ENCODE measurements at regions not wholly inside any gene's neighbourhood (a gene's known extent, or its start where the extent isn't known, plus 50 kb on each side); places are given as distances from the start of the nearest gene placed in this dataset.
"Not testable (repeated sequence)": the region's sequence is repeated elsewhere in the genome, so short reads cannot be mapped to it uniquely, and the experiment has no call there.

DNA sequence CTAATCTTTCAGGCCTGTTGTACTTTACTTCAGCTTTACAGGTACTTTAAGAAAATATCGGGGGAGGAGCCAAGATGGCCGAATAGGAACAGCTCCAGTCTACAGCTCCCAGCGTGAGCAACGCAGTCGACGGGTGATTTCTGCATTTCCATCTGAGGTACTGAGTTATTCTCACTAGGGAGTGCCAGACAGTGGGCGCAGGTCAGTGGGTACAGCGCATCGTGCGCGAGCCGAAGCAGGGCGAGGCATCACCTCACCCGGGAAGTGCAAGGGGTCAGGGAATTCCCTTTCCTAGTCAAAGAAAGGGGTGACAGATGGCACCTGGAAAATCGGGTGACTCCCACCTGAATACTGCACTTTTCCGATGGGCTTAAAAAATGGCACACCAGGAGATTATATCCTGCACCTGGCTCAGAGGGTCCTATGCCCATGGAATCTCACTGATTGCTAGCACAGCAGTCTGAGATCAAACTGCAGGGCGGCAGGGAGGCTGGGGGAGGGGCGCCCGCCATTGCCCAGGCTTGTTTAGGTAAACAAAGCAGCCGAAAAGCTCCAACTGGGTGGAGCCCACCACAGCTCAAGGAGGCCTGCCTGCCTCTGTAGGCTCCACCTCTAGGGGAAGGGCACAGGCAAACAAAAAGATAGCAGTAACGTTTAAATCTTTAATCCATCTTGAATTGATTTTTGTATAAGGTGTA is 1185.4 kb upstream of the LRRN3 start:
- TF ChIP-seq, protein P1, sequence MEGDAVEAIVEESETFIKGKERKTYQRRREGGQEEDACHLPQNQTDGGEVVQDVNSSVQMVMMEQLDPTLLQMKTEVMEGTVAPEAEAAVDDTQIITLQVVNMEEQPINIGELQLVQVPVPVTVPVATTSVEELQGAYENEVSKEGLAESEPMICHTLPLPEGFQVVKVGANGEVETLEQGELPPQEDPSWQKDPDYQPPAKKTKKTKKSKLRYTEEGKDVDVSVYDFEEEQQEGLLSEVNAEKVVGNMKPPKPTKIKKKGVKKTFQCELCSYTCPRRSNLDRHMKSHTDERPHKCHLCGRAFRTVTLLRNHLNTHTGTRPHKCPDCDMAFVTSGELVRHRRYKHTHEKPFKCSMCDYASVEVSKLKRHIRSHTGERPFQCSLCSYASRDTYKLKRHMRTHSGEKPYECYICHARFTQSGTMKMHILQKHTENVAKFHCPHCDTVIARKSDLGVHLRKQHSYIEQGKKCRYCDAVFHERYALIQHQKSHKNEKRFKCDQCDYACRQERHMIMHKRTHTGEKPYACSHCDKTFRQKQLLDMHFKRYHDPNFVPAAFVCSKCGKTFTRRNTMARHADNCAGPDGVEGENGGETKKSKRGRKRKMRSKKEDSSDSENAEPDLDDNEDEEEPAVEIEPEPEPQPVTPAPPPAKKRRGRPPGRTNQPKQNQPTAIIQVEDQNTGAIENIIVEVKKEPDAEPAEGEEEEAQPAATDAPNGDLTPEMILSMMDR (IDR thresholded peaks at IDR 0.05): not testable (repeated sequence)
- not testable (repeated sequence) for TF ChIP-seq POLR2A (IDR thresholded peaks at IDR 0.05)
